Activated CD4-positive, alpha-beta T cell treated with anti-CD3 and anti-CD28 coated beads, Interleukin-2, amount 50 U/mL, for 48 hours (primary cell): ENCODE measurements at regions not wholly inside any gene's neighbourhood (a gene's known extent, or its start where the extent isn't known, plus 50 kb on each side); places are given as distances from the start of the nearest gene placed in this dataset.
A peak's percentile ranks its signal among the peaks of the same experiment; 100 is the strongest.

Experiments
- DNase-seq, 2 experiments: peaks; one replicate each; pipeline ENCODE4 v3.0.0-alpha.2; 2020

- no peak for DNase-seq
Measured at GRCh38 chr5:117463881-117464570, 889.4 kb upstream of the SEMA6A start.

DNA sequence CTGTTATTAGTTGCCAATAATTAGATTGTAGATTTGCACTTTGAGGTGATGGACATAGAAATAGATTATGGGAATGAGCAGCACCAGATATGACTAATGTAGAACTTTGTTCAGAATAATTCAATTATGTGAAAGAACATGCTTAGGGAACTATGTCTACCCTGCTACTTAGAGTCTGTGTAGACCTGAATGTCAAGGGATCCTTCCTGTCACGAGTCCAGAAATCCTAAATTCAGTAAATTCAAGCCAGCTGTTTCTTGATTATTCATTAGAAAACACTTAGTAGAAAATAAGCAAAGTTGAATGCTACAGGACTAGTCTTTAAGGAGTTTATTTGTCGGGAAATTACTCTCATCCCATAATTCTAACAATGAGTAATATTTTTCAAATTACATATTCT lies 887.3 kb upstream of the SEMA6A start:
- no peak for DNase-seq

DNA sequence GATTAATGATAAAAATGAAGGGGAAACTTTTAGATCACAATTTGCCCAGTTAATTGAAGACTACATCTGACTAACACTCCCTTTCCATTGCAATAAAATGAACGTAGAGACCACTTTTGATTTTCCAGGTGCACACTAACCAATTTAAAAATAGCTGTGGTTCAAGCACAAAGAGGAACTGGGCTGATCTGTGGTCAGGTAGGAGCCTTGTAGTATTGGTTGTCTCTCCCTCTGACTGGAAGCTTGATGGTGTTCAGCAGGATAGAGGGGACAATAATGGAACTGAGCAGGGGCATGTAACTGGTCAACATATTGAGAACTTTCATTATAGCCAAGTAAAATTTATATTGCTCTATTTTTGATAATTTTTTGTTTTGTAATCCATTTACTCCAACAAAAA lies 886.8 kb upstream of the SEMA6A start:
- DNase-seq = no peak

DNA sequence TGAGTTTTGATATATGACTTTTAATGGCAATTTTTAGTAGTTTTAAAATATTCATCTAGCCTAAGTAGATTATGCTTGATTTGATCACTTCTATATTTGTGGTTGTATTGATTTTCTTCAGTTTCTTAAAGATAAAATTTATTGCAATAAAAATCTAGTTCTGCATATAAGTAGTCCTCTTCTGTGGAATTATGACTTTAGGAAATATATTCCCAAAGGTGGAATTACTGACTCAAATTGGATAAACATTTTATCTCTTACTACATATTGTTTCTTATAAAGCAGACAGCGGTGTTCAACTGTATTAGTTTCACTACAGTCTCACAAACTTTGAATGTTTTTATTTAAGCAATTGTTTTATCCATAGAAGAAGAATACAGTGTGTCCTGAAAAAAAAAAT lies 883.0 kb upstream of the SEMA6A start:
- DNase-seq = no peak

GRCh38 chr5:117456866-117457470 lies 882.3 kb upstream of the SEMA6A start:
- DNase-seq = no peak

DNA sequence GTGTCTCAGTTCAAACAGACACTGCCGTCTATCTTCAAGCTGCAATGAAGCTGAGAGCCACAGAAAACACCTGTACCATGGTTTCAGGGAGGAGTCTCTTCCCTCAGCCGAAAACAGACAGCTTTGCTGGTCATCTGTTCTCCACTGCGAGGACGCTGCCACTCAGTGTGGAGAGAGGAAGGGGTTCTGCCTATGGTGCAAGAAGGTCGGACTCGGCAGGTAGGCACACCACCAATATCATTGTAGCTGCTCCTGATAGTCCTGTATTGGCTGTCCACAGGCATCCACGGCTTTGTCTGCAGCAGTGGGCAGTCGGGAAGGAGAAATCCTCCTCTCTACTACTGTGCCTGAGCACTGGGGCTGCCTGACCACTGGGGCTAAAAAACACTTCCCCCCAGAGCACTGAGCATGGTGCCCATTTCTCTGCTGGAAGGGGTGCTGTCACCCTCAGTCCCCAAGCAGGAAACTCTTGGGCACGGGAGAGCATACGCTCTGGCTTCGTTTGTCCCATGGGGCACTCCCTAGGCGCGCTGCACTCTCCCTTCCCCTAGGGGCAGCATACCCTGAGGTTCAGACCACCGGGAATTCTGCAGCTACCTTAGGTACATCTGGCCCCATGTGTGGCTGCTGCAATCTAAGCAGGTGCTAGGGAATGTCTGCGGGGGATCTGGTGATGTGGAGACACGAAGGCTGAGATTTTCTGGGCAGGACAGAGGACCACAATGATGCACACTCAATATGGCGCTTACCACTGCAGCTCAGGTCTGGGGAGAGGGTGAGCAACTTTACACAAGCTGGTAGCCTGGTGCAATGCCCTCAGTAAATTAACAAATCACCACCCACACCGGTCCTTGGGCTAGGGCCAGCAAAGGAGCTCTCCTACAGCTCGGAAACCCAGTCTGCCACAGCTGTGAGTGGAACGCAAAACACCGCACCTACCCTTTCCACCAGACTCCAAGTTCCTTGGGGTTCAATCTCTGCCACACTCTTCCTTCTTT lies 880.9 kb upstream of the SEMA6A start:
- DNase-seq = peak; percentile 3 to 7

DNA sequence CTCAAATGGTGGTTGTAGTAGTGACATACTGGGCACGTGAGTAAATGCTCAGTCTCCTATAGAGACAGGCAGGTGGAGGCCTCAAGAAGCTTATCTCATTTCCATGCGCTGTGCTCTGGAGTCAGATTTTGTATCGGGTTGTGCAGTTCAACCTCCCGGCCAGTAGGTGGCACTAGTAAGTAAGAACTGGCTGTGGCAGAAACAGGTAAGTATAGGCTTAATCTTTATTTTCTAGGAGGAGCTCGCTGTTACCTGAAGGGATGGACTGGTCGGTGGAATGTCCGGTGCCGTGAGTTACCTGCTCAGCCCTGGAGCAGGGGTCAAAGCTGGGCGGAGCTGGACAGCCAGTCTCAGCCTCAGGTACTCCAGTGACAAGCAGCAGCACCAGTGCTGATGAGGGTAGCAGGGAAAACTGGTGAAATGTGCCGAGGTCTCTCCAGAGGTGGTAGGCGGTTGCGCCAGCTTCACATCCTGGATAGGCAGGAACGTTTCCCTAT lies 880.1 kb upstream of the SEMA6A start:
- peak; percentile 41 to 53 for DNase-seq

- DNase-seq = no peak
Measured at GRCh38 chr5:117436846-117437245, 862.2 kb upstream of the SEMA6A start.

DNA sequence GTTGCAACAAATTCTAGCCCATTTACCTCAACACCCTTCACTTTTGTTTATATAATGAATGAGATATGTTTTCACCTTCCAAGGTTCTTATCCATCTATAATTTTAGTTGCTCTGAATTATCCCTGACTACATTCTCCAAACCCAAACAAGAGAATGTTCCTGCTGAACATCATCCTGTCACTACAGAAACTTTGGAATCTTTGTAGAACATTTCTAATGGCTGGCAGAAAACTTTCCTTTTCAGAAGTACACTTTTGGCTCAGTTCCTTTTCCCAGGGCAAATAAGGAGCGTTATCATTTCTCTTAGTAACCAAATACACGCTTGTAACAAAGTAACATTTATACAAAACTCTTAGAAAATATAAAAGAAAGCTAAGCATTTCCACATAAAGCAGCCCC lies 860.6 kb upstream of the SEMA6A start:
- no peak for DNase-seq

DNA sequence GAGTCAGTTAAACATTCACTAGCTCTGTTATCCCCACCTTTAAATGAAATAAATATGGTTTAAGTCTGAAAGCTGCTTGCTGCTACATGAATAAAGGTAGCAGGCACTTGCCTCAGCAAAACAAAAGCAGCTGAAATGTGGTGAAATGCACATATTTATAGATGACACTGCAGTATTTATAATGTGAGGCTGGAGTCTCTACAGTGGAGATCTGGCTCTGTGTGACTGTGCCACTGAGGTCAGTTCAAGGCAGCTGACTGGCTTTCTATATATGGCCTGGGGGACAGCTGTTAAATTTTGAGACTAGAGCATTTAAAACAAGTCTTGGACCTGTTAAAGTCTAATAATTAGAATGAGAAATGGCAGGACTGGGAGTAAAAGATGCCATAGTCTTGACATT lies 859.6 kb upstream of the SEMA6A start:
- DNase-seq = no peak

DNA sequence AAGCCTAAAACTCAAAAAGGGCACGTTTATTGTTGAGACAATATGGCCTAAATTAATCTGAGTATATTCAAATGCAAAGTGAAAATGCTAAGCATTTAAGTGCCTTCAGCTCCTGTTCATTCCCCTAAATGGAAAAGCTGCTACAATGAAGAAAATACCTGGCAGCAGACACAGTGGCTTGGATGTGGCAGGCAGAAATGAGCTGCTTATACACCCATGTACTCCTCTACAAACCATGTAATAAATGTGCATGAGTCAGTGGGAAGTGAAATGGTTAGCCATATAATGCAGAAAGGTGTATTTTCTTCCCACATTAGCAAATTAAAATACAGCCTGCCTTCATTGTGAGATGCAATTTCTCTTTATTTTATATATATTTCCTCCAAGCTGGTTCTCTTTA lies 859.2 kb upstream of the SEMA6A start:
- no peak for DNase-seq

- no peak for DNase-seq
Measured at GRCh38 chr5:117431091-117431490, 856.5 kb upstream of the SEMA6A start.

DNA sequence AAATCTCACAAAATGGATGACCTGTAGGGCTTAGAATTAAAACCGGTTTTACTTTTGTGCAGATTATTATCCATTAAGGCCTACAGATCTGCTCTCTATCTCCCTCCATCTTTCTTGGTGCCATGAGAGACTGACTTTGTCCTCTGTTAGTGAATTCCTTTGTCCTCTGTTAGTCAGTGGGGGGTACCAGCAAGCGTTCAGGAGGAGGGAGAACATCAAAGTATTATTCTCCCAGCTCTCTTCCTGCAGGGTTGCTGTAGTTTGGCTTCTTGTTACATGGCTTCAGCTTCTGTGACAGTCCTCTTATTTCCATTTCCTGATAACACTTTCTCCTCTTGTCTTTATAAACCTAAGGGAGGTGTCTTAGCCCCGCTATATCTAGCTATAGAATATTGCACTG lies 850.5 kb upstream of the SEMA6A start:
- no peak for DNase-seq

GRCh38 chr5:117424559-117424958 lies 849.9 kb upstream of the SEMA6A start:
- DNase-seq = no peak

DNA sequence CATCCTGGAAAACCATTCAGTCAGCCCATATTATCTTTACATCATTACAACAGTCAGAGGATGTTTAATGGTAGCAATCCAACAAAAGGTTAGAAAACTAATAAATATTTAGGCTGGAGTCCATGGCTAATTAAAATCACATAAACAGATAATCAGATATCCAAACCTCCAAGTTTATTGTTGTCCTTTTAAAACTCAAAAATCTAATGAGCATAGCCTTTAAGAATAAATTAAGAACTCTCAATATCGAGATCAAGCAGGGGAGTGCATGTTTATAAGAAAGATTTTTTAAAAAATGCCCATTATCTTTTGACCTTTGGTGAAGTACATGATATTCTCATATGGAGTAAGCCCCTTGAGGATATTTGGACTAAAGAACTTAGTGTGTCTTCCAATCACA lies 842.9 kb upstream of the SEMA6A start:
- DNase-seq = no peak

GRCh38 chr5:117414926-117415325 lies 840.3 kb upstream of the SEMA6A start:
- no peak for DNase-seq

DNA sequence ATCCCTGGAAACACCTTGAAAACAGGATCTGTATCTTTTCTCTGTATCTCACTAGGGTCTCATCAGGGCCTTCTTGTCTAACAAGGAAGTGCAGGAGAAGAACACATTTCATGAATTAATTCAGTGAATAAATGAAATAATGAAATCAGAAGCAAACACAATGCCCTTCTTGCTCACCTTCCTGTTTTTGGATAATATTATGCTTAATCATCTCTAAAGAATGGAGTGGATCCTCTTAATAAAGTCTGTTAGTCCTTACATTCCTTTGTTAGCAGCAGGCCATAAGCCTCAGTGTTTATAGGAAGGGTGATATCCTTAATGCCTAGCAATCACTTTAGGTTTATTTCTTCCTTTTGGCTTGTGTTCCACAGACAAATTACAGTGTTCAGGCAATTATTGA lies 837.1 kb upstream of the SEMA6A start:
- DNase-seq = no peak

DNA sequence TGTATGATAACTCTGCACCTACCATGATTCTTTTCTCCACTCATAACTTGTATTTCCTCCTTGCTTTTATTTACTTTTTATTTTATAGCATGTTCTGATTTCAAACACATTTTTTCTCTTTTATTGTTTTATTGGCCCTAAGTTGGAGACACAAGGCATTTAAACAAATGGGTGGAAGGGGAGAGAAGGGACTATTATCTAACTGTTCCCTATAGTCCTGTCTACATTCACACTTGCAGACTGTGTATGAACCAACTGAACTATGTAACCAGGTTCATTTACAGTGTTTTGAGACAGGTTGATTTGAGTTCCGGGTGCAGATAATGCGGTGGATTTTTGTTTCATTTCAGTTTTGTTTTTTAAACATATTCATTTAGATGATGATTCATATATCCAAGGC lies 830.6 kb upstream of the SEMA6A start:
- no peak for DNase-seq

DNA sequence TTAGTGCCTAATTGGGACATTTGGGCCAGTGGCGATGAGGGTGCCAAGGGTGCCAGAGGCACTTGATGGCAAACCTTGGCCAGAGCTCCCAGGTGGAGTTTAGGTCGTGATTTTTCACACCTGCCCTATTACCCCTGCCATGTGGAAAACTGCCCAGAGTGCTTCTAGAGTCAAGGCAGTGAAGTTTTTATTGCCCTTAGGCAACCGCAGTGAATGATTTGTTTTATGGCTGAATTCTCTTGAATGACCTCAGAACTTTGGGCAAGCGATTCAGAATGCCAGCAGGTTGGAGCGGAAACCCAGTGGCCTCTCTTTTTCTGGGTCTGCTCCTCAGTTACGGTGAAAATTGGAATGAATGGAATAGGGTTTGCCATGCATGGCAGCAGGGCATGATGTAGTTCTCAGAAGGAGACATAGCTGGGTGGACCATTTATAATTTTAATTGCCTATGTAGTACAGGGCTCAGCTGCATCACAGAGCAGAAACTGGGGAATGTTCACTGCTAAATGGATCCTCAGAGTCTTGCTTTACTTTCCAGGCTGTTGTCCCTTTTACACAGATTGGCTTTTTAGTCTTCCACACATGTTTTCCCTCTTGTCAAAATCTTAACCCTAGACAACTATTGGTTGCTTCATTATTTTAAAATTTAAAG lies 820.0 kb upstream of the SEMA6A start:
- no peak for DNase-seq

- no peak for DNase-seq
Measured at GRCh38 chr5:117393125-117393524, 818.5 kb upstream of the SEMA6A start.

DNA sequence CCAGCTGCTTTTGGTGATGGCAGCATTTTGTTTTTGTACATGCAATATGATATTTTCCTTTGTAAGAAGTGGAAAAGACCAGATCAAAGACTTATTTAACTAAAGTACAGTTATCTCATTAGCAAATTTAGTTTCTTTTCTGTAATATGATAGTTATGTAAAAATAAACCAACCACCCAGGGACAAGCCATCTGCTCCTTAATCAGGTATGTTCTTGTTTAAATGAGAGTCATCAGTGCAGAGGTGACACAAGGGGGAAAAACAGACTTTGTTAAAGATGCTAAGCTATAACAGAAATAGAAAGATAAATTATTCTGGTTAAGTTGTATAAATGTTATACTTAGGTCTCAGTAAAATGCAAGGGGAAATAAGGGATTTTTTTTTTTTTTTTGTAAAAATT lies 805.7 kb upstream of the SEMA6A start:
- no peak for DNase-seq

- no peak for DNase-seq
Measured at GRCh38 chr5:117379521-117379920, 804.9 kb upstream of the SEMA6A start.

DNA sequence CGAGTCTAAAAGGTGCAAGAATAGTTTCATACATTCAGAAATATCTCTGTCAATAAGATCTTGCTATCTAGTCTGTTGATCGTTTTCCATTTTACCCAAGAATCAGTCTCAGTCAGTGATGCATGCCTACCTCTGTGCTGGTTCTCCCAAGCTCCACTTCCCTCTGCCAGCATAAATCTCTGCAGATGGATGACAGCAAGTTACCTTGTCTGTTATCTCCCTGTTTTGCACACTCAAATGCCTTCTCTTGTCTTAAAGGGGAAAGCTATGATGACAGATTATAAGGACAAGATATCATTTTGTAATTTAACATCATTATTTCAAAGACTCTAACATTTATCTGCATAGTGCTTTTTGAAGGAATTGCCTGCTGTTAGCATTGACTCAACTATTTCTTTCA lies 802.1 kb upstream of the SEMA6A start:
- no peak for DNase-seq
